Neural progenitor cell (in vitro differentiated cells): ENCODE measurements at regions not wholly inside any gene's neighbourhood (a gene's known extent, or its start where the extent isn't known, plus 50 kb on each side); places are given as distances from the start of the nearest gene placed in this dataset.

Experiments used
- DNase-seq: peaks from one replicate; pipeline ENCODE4 v3.0.0-alpha.2; 2016; ENCODE audit warnings: low spot score
- H2AFZ ChIP-seq: fragments of 200-600 bp; sonication (generic); replicated peaks from 2 replicates; pipeline ENCODE4 v1.6.1; 2016; ENCODE audit warnings: antibody characterized with exemption
- H3F3A ChIP-seq: fragments of 200-600 bp; sonication (generic); 2 replicates; pipeline ENCODE4 v1.6.1; 2016; ENCODE audit warnings: antibody characterized with exemption, low read depth
- H3K27ac ChIP-seq: fragments of 200-600 bp; sonication (generic); 2 replicates; pipeline ENCODE4 v1.5.1; 2016; ENCODE audit warnings: mild to moderate bottlenecking
- H3K27me3 ChIP-seq: fragments of 200-600 bp; sonication (generic); 2 replicates; pipeline ENCODE4 v1.6.1; 2016; ENCODE audit warnings: mild to moderate bottlenecking, moderate library complexity
- H3K36me3 ChIP-seq: fragments of 200-600 bp; sonication (generic); 2 replicates; pipeline ENCODE4 v1.5.1; 2016
- H3K4me1 ChIP-seq: fragments of 200-600 bp; sonication (generic); 2 replicates; pipeline ENCODE4 v1.6.1; 2016; ENCODE audit warnings: mixed run types
- H3K4me2 ChIP-seq: fragments of 200-600 bp; sonication (generic); 2 replicates; pipeline ENCODE4 v1.6.1; 2016
- H3K4me3 ChIP-seq: fragments of 200-600 bp; sonication (generic); 2 replicates; pipeline ENCODE4 v1.5.1; 2016
- H3K79me2 ChIP-seq: fragments of 200-600 bp; sonication (generic); 2 replicates; pipeline ENCODE4 v1.6.1; 2016; ENCODE audit warnings: low read depth
- H3K9ac ChIP-seq: fragments of 200-600 bp; sonication (generic); 2 replicates; pipeline ENCODE4 v1.6.1; 2016
- H3K9me3 ChIP-seq: fragments of 200-600 bp; sonication (generic); 2 replicates; pipeline ENCODE4 v1.5.1; 2016; ENCODE audit warnings: low read depth
- H4K20me1 ChIP-seq: fragments of 200-600 bp; sonication (generic); 2 replicates; pipeline ENCODE4 v1.6.1; 2016; ENCODE audit warnings: low read depth
- H3K27ac Mint-ChIP-seq: 3 replicates; pipeline ENCODE4 v1.8.0; 2021; ENCODE audit warnings: mixed read lengths
- H3K27me3 Mint-ChIP-seq: 2 replicates; pipeline ENCODE4 v1.8.0; 2022; ENCODE audit warnings: low read depth, mild to moderate bottlenecking, inconsistent platforms, moderate library complexity, mixed read lengths; ENCODE audit not compliant: insufficient read depth
- H3K36me3 Mint-ChIP-seq: 3 replicates; pipeline ENCODE4 v1.8.0; 2021; ENCODE audit warnings: mixed read lengths
- H3K4me1 Mint-ChIP-seq: 3 replicates; pipeline ENCODE4 v1.8.0; 2021; ENCODE audit warnings: mixed read lengths
- H3K4me3 Mint-ChIP-seq: 3 replicates; pipeline ENCODE4 v1.8.0; 2021; ENCODE audit warnings: mild to moderate bottlenecking, moderate library complexity, mixed read lengths
- H3K9me3 Mint-ChIP-seq: 3 replicates; pipeline ENCODE4 v1.8.0; 2020; ENCODE audit warnings: mixed read lengths
- EZH2 ChIP-seq: fragments of 200-600 bp; sonication (generic); IDR thresholded peaks from 2 replicates; pipeline ENCODE4 v1.6.1; 2017; ENCODE audit warnings: antibody characterized with exemption, mild to moderate bottlenecking, moderate library complexity
- EZH2phosphoT487 ChIP-seq: fragments of 200-600 bp; sonication (generic); IDR thresholded peaks from 2 replicates; pipeline ENCODE4 v1.6.1; 2017; ENCODE audit warnings: antibody characterized with exemption
- TF ChIP-seq, protein P1 (sequence below): fragments of 200-600 bp; sonication (generic); IDR thresholded peaks from 2 replicates; pipeline ENCODE4 v1.5.1; 2017; ENCODE audit warnings: antibody characterized with exemption, mild to moderate bottlenecking

DNA sequence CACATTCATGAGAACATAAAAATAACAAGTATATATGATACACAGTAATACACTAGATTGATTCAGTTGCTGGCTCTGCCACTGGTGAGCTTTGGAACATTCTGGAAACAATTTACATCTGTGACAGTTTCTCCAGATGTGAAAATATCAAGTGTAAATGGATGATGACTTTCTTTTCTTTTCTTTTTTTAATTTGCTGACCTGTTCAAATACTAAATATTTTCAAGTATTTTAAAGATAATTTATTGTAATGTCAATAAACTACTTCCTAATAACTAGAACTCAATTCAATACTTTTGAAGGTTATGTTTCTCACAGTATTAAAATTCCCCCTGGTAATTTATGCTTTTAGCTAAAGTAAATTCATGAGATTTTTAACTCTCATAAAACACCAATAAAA lies 180.3 kb downstream of the CRPPA start:
- Histone ChIP-seq H3K4me2 (no peak overlapping the region), H3K4me3 (no peak overlapping the region), H2AFZ (no peak overlapping the region), H3F3A (no peaks in the 10 kb centered on the region), H3K27me3 (no peaks in the 10 kb centered on the region), H3K9me3 (no peaks in the 10 kb centered on the region), H4K20me1 (no peaks in the 10 kb centered on the region), H3K79me2 (no peaks in the 10 kb centered on the region), H3K9ac (no peak overlapping the region), H3K4me1 (no peaks in the 10 kb centered on the region), H3K36me3 (no peaks in the 10 kb centered on the region), H3K27ac (no peak overlapping the region)
- Mint-ChIP-seq H3K4me1 (no peaks in the 10 kb centered on the region), H3K9me3 (no peaks in the 10 kb centered on the region), H3K27me3 (peaks cover 2% of the 10 kb centered on the region), H3K27ac (no peak overlapping the region), H3K36me3 (no peaks in the 10 kb centered on the region), H3K4me3 (no peak overlapping the region)
- TF ChIP-seq EZH2phosphoT487 (no peak), EZH2 (no peak)
- TF ChIP-seq, protein P1, sequence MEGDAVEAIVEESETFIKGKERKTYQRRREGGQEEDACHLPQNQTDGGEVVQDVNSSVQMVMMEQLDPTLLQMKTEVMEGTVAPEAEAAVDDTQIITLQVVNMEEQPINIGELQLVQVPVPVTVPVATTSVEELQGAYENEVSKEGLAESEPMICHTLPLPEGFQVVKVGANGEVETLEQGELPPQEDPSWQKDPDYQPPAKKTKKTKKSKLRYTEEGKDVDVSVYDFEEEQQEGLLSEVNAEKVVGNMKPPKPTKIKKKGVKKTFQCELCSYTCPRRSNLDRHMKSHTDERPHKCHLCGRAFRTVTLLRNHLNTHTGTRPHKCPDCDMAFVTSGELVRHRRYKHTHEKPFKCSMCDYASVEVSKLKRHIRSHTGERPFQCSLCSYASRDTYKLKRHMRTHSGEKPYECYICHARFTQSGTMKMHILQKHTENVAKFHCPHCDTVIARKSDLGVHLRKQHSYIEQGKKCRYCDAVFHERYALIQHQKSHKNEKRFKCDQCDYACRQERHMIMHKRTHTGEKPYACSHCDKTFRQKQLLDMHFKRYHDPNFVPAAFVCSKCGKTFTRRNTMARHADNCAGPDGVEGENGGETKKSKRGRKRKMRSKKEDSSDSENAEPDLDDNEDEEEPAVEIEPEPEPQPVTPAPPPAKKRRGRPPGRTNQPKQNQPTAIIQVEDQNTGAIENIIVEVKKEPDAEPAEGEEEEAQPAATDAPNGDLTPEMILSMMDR, result no peak
- DNase-seq, result no peak

DNA sequence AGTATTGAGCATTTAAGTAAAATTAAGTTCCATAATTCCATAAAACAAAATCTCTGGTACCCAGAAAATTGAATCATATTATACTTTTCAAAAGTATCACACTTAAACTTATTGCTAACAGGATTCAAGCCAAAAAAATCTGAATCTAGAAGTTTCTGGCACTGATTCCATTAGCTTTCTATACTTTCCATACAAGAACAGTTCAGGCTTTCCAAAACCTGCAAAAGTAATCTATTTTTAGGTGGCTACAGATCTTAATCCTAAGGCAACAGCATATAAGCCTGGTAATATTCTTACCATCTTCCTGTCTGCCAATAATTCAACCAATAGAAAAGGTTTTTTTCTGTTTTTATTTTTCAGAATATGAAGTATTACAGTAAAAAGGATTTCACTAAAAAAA lies 185.0 kb downstream of the CRPPA start:
- Histone ChIP-seq H2AFZ (no peak overlapping the region), H3F3A (no peaks in the 10 kb centered on the region), H3K4me1 (no peaks in the 10 kb centered on the region), H3K36me3 (no peaks in the 10 kb centered on the region), H3K79me2 (no peaks in the 10 kb centered on the region), H3K27me3 (no peaks in the 10 kb centered on the region), H3K4me3 (no peak overlapping the region), H3K9ac (no peak overlapping the region), H3K4me2 (no peak overlapping the region), H4K20me1 (no peaks in the 10 kb centered on the region), H3K27ac (no peak overlapping the region), H3K9me3 (no peaks in the 10 kb centered on the region)
- peaks cover 4% of the 10 kb centered on the region for H3K9me3 Mint-ChIP-seq
- no peak for DNase-seq
- no peak overlapping the region for H3K4me3 Mint-ChIP-seq
- H3K27me3 Mint-ChIP-seq, result no peaks in the 10 kb centered on the region
- TF ChIP-seq EZH2 (no peak), EZH2phosphoT487 (no peak)
- TF ChIP-seq, protein P1, result no peak
- H3K36me3 Mint-ChIP-seq, result no peaks in the 10 kb centered on the region
- H3K4me1 Mint-ChIP-seq, result no peaks in the 10 kb centered on the region
- H3K27ac Mint-ChIP-seq, result no peak overlapping the region

DNA sequence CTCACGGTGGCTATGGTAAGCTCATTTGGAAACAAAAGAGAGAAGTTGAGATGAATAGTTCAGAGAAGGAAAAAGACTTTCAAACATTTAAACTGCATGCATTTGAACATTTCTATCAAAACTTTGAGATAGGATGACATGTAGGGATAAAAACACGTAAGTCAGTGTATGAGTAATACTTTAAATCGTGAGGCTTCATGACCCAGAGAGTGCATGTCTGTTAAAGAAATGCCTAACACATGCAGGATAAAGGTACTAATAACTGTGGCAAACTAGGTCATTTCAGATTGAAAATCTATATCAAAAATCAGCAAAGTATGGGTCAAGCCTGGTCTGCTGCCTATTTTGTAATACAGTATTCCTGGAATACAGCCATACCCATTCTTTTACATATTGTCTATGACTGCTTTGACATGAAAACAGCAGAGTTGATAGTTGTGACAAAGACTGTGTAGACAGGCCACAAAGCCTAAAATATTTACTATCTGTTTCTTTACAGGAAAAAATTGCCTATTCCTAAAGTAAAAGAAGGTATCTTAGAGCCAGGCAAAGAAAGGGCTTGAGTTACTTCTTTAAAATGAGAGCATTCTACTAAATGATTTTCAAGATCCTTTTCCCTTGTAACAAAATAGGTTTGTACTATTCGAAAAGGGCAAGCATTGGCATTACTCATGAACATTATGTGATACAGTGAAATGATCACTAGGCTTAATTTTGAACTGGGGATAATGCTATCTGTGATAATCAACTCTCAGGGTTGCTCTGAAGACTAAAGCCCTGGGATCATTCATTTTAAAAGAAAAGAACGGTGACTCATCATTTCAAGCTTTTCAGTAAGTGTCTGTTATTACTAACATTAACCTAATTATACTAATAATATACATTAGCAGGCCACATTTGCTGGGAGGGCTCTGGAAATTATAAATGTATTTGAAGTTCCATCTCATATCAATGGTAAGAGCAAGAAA lies 185.9 kb downstream of the CRPPA start:
- no peaks in the 10 kb centered on the region for H3K4me1 ChIP-seq
- no peaks in the 10 kb centered on the region for H3F3A ChIP-seq
- H3K4me1 Mint-ChIP-seq, result no peaks in the 10 kb centered on the region
- no peak overlapping the region for H3K4me2 ChIP-seq
- no peaks in the 10 kb centered on the region for H3K9me3 ChIP-seq
- TF ChIP-seq EZH2, result no peak
- TF ChIP-seq EZH2phosphoT487, result no peak
- TF ChIP-seq, protein P1, result no peak
- no peak overlapping the region for H3K27ac Mint-ChIP-seq
- no peaks in the 10 kb centered on the region for H3K27me3 ChIP-seq
- H3K36me3 ChIP-seq, result no peaks in the 10 kb centered on the region
- H4K20me1 ChIP-seq, result no peaks in the 10 kb centered on the region
- H3K9ac ChIP-seq, result no peak overlapping the region
- no peaks in the 10 kb centered on the region for H3K79me2 ChIP-seq
- peaks cover 2% of the 10 kb centered on the region for H3K36me3 Mint-ChIP-seq
- no peak overlapping the region for H2AFZ ChIP-seq
- H3K4me3 ChIP-seq, result no peak overlapping the region
- H3K27ac ChIP-seq, result no peak overlapping the region
- H3K27me3 Mint-ChIP-seq, result no peaks in the 10 kb centered on the region
- no peak for DNase-seq
- no peak overlapping the region for H3K4me3 Mint-ChIP-seq
- H3K9me3 Mint-ChIP-seq, result peaks cover 6% of the 10 kb centered on the region
